ENCODE measurements at regions not wholly inside any gene's neighbourhood (a gene's known extent, or its start where the extent isn't known, plus 50 kb on each side); places are given as distances from the start of the nearest gene placed in this dataset.

- intact Hi-C loops (cut with micrococcal nuclease): no loop called here
- DNase-seq (no peak), ATAC-seq (no peak)
Observed at GRCh38 chr16:9479008-9479407, 387.6 kb downstream of the HAPSTR1 start.

DNA sequence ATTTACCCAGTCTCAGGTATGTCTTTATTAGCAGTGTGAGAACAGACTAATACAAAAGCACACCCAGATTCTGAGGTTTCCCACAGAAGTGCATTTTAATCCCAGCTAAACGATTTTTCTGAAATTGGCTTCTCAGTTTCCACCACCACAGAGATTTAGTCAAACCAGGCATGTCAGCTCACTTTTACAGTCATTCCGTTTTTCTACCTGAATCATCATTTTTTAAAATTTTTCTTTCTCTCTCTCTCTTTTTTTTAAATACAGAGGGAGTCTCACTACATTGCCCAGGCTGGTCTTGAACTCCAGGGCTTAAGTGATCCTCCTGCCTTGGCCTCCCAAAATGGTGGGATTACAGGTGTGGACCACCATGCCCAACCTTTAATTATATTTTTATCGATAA is 389.1 kb downstream of the HAPSTR1 start:
- no peak for DNase-seq
- ATAC-seq: no peak
- intact Hi-C loops (cut with micrococcal nuclease): no loop called here

- intact Hi-C loops (cut with micrococcal nuclease): no loop called here
- no peak for DNase-seq
- ATAC-seq: no peak
Observed at GRCh38 chr16:9481747-9482730, 390.6 kb downstream of the HAPSTR1 start.

DNA sequence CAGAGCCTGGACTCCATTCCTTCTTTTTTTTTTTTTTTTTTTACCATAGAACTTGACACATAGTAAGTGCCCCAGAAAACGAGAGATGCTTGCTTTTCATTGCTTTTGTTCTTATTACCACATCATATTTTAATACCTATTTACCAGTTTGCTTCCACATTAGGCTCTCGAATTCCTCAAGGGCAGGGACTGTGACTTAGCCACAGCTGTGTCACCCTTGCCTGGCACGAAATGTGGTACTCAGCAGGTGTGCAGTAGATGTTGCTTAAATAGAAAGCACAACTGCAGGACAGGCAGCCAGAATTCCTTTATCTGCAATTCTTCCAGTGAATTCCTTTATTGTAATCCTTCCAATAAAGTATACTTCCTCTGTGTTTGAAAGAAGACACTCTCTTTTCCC is 393.0 kb downstream of the HAPSTR1 start:
- intact Hi-C loops (cut with micrococcal nuclease): no loop called here
- ATAC-seq (no peak), DNase-seq (no peak)

- intact Hi-C loops (cut with micrococcal nuclease): no loop called here
- DNase-seq (no peak), ATAC-seq (no peak)
Observed at GRCh38 chr16:9484881-9485280, 393.4 kb downstream of the HAPSTR1 start.

DNA sequence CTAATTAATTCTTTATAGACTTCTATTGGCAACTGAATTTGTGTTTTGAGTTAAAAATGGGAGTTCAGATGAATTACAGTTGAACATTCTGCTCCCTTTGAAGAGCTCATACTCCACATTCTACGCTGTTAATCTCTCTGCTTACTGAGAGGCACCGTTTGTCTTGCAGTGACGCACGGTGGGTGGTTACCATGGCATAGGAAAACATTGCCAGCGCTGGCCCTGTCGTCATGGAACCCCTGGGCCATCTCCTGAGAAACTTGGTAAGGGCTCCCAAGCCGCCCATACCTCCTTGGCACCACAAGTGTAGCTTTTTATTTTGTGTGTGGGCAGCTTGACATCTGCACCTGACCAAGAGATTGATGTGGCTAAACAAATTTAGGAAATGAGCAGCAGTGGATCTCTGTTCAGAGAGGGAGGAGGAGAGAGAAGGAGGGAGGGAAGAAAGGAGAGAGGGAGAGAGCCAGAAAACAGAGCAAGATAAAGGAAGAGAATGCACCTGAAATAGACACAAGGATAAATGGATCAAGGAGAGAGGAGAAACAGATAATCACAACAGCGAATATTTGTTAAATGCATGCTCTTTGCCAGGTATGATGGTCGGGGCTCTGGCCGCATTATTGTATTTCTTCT is 398.5 kb downstream of the HAPSTR1 start:
- DNase-seq: peak; percentile 80
- ATAC-seq: peak; percentile 96
- intact Hi-C loops (cut with micrococcal nuclease): no loop called here

DNA sequence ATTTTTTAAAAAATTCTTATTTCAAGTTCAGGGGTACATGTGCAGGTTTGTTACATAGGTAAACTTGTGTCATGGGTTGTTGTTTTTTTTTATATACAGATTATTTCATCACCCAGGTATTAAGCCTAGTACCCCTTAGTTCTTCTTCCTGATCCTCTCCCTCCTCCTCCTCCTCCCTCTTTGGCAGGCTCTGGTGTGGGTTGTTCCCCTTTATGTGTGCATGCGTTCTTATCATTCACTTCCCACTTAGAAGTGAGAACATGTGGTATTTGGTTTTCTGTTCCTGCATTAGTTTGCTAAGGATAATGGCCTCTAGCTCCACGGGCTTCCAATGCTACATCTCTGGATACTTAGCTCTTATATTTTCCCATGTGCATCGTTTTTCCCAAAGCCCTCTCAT is 404.4 kb downstream of the HAPSTR1 start:
- ATAC-seq: peak; percentile 69
- DNase-seq: no peak
- intact Hi-C loops (cut with micrococcal nuclease): no loop called here

- no peak for DNase-seq
- ATAC-seq: no peak
- intact Hi-C loops (cut with micrococcal nuclease): no loop called here
Observed at GRCh38 chr16:9497750-9498149, 406.3 kb downstream of the HAPSTR1 start.

GRCh38 chr16:9499941-9500593 is 408.6 kb downstream of the HAPSTR1 start:
- DNase-seq (peak; percentile 36), ATAC-seq (peak; percentile 64)
- intact Hi-C loops (cut with micrococcal nuclease): no loop called here

GRCh38 chr16:9500872-9501271 is 409.4 kb downstream of the HAPSTR1 start:
- no peak for DNase-seq
- intact Hi-C loops (cut with micrococcal nuclease): no loop called here

GRCh38 chr16:9503251-9503984 is 412.0 kb downstream of the HAPSTR1 start:
- intact Hi-C loops (cut with micrococcal nuclease): no loop called here
- DNase-seq (no peak), ATAC-seq (no peak)

More at GRCh38 chr16:9500872-9501271, 409.4 kb downstream of the HAPSTR1 start:
- no peak for ATAC-seq

- DNase-seq (no peak), ATAC-seq (no peak)
- intact Hi-C loops (cut with micrococcal nuclease): no loop called here
Observed at GRCh38 chr16:9508328-9508936, 417.0 kb downstream of the HAPSTR1 start.

- no peak for DNase-seq
- ATAC-seq: no peak
- intact Hi-C loops (cut with micrococcal nuclease): no loop called here
Observed at GRCh38 chr16:9509663-9510062, 418.2 kb downstream of the HAPSTR1 start.

DNA sequence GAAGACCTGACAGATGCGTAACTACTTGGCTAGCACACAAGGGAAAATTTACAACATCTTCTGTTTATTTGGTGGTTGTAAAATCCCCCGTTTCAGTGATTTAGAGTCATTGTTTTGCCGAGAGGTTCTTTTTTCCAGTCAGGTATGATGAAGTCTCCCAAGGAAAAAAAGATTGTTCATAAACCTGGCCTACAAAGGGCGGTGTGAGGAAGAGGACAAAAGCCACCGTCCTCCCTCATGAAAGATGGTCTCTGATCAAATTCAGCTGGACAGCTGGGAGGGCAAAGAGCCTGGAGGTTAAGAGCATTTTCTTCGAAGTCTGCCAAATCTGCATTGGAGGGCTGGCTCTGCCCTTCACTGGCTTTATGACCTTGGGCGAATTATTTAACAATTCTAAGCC is 419.9 kb downstream of the HAPSTR1 start:
- intact Hi-C loops (cut with micrococcal nuclease): no loop called here
- DNase-seq (no peak), ATAC-seq (no peak)

- intact Hi-C loops (cut with micrococcal nuclease): no loop called here
- ATAC-seq (no peak), DNase-seq (no peak)
Observed at GRCh38 chr16:9516444-9516843, 425.0 kb downstream of the HAPSTR1 start.

- DNase-seq: no peak
- intact Hi-C loops (cut with micrococcal nuclease): no loop called here
- ATAC-seq: peak; percentile 61
Observed at GRCh38 chr16:9518051-9518450, 426.6 kb downstream of the HAPSTR1 start.

DNA sequence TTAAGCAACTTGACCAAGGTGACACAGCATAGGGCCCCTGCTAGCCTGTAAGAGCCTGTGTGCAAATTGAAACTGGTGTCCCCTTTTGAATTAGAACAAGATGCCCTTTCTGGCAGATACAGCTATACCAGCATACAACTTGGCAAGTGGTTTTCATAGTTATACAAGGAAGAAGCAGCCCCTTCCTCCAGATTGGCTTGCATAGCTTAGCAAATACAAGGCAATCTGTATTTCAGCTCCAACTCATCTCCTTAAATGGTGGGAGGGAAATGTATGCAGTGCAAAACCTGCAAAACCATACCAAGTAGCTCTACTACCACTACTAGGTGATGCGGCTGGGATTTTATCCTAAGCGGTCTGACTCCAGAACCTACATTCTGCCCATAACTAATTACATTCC is 427.1 kb downstream of the HAPSTR1 start:
- ATAC-seq (no peak), DNase-seq (no peak)
- intact Hi-C loops (cut with micrococcal nuclease): no loop called here

GRCh38 chr16:9521749-9522370 is 430.4 kb downstream of the HAPSTR1 start:
- intact Hi-C loops (cut with micrococcal nuclease): no loop called here
- no peak for DNase-seq
- ATAC-seq: no peak

DNA sequence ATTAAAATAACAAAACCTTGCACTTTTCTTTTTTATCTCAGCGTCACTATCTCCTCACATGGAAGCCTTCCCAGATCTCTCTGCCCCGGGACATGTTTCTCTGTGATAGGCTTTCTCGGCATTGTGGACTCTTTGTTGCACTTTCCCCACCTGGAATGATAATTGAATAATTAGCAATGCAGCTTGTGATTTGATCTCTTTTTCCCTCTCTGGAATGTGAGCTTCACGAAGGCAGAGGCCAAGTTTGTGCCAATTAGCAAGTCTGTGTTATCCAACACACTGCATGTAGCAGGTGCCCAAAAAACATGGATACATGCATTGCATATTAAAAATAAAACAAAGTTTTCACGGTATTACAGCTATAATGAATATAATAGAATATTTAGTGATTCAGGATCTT is 431.2 kb downstream of the HAPSTR1 start:
- intact Hi-C loops (cut with micrococcal nuclease): no loop called here
- ATAC-seq: no peak

More for the DNA sequence above, 431.2 kb downstream of the HAPSTR1 start:
- DNase-seq: no peak
